Keratinocyte (primary cell): ENCODE measurements at regions not wholly inside any gene's neighbourhood (a gene's known extent, or its start where the extent isn't known, plus 50 kb on each side); places are given as distances from the start of the nearest gene placed in this dataset.

Experiments used
- DNase-seq: peaks from one replicate; pipeline ENCODE4 v3.0.0-alpha.2; 2011; ENCODE audit warnings: low read depth, missing footprints, low spot score
- FAIRE-seq: peaks from 2 replicates; lab custom pipeline; 2011; peaks lifted over from hg19 to GRCh38; lab: Jason Lieb, UNC
- H2AFZ ChIP-seq: 2 replicates; pipeline ENCODE4 v1.6.0; 2012; ENCODE audit warnings: low read length, control low read depth, inconsistent platforms; ENCODE audit not compliant: control insufficient read depth
- H3K27ac ChIP-seq: 2 replicates; pipeline ENCODE4 v1.5.1; 2011; ENCODE audit warnings: low read length; ENCODE audit not compliant: control insufficient read depth, insufficient read depth
- H3K27me3 ChIP-seq: 3 replicates; pipeline ENCODE4 v1.6.0; 2011; ENCODE audit warnings: low read length; ENCODE audit not compliant: control insufficient read depth, insufficient read depth; ENCODE audit errors: extremely low read depth
- H3K36me3 ChIP-seq, 2 experiments: 2 replicates in 1 of 2; 3 replicates in 1 of 2; pipeline ENCODE4 v1.5.1; 2011; ENCODE audit warnings: low read length in 2 of 2, mild to moderate bottlenecking in 1 of 2; ENCODE audit not compliant: control insufficient read depth in 2 of 2, insufficient read depth in 2 of 2; ENCODE audit errors: extremely low read depth in 1 of 2
- H3K4me1 ChIP-seq: 3 replicates; pipeline ENCODE4 v1.5.1; 2011; ENCODE audit warnings: low read length; ENCODE audit not compliant: control insufficient read depth, insufficient read depth; ENCODE audit errors: extremely low read depth
- H3K4me2 ChIP-seq: 3 replicates; pipeline ENCODE4 v1.6.0; 2011; ENCODE audit warnings: low read depth, low read length; ENCODE audit not compliant: control insufficient read depth, insufficient read depth; ENCODE audit errors: extremely low read depth
- H3K4me3 ChIP-seq, 3 experiments: fragments of 200-600 bp in 1 of 3; sonication (generic) in 1 of 3; 2 replicates in 2 of 3; 3 replicates in 1 of 3; pipeline ENCODE4 v1.5.1; 2011 to 2016; ENCODE audit warnings: low read length in 3 of 3, mild to moderate bottlenecking in 3 of 3, control low read depth in 2 of 3, inconsistent platforms in 1 of 3, low read depth in 1 of 3, mixed read lengths in 1 of 3, mixed run types in 1 of 3, moderate library complexity in 1 of 3; ENCODE audit not compliant: control insufficient read depth in 2 of 3, insufficient read depth in 2 of 3; ENCODE audit errors: extremely low read depth in 1 of 3
- H3K79me2 ChIP-seq: 2 replicates; pipeline ENCODE4 v1.6.0; 2012; ENCODE audit warnings: low read length; ENCODE audit not compliant: control insufficient read depth, insufficient read depth
- H3K9ac ChIP-seq: 3 replicates; pipeline ENCODE4 v1.6.0; 2011; ENCODE audit warnings: low read length; ENCODE audit not compliant: control insufficient read depth, insufficient read depth; ENCODE audit errors: extremely low read depth
- H3K9me1 ChIP-seq: 3 replicates; pipeline ENCODE4 v1.6.0; 2011; ENCODE audit warnings: low read length; ENCODE audit not compliant: control insufficient read depth, insufficient read depth; ENCODE audit errors: extremely low read depth
- H3K9me3 ChIP-seq: 2 replicates; pipeline ENCODE4 v1.5.1; 2012; ENCODE audit warnings: low read depth, low read length; ENCODE audit not compliant: control insufficient read depth
- H4K20me1 ChIP-seq: 3 replicates; pipeline ENCODE4 v1.6.0; 2011; ENCODE audit warnings: low read length; ENCODE audit not compliant: control insufficient read depth, insufficient read depth; ENCODE audit errors: extremely low read depth
- CTCF ChIP-seq, 3 experiments: IDR thresholded peaks in 1 of 3; conservative IDR thresholded peaks in 1 of 3; optimal IDR thresholded peaks in 1 of 3; 2 replicates in 2 of 3; 3 replicates in 1 of 3; pipeline versions ENCODE3 to v1.5.1; 2011; ENCODE audit warnings: low read length in 3 of 3, mild to moderate bottlenecking in 3 of 3, moderate library complexity in 2 of 3, control low read depth in 1 of 3, inconsistent platforms in 1 of 3; ENCODE audit not compliant: insufficient read depth in 2 of 3; ENCODE audit errors: extremely low read depth in 1 of 3
- EZH2 ChIP-seq: IDR thresholded peaks from one replicate; pipeline ENCODE4 v1.6.1; 2012; ENCODE audit warnings: inconsistent platforms, mild to moderate bottlenecking, low read length, moderate library complexity
- dilution Hi-C: fragments of 300-500 bp; cut with MboI; formaldehyde crosslinking; loops from one replicate; pipeline ENCODE4 v1.7.0; 2020; ENCODE audit warnings: low sequenced_read_pairs; ENCODE audit not compliant: extremely low pct_ligation_motif_present

- Histone ChIP-seq H3K4me1 (no peaks in the 10 kb centered on the region), H3K79me2 (no peaks in the 10 kb centered on the region), H3K36me3 (no peaks in the 10 kb centered on the region), H3K4me2 (no peak overlapping the region), H3K27ac (no peak overlapping the region), H3K9me3 (no peaks in the 10 kb centered on the region), H3K27me3 (no peaks in the 10 kb centered on the region), H3K9me1 (no peaks in the 10 kb centered on the region), H3K4me3 (no peak overlapping the region), H2AFZ (no peak overlapping the region), H4K20me1 (no peaks in the 10 kb centered on the region), H3K9ac (no peak overlapping the region)
- dilution Hi-C loops = no loop called here
- no peak for TF ChIP-seq EZH2
- TF ChIP-seq CTCF (optimal IDR thresholded peaks at IDR 0.05 in 1 of 3, IDR thresholded peaks at IDR 0.05 in 1 of 3, conservative IDR thresholded peaks at IDR 0.05 in 1 of 3; ENCODE audit: extremely low read depth in 1 of 3, insufficient read depth in 2 of 3, low read length in 3 of 3) = no peak
- no peak for FAIRE-seq
- no peak for DNase-seq
These were observed 318.8 kb downstream of the SMAD2 start for GRCh38 chr18:47611649-47612048.

GRCh38 chr18:47606526-47606925 is 323.9 kb downstream of the SMAD2 start:
- DNase-seq = no peak
- dilution Hi-C loops = no loop called here
- no peak for FAIRE-seq
- Histone ChIP-seq H2AFZ (no peak overlapping the region), H3K4me2 (no peak overlapping the region), H3K9me1 (no peaks in the 10 kb centered on the region), H3K9me3 (no peaks in the 10 kb centered on the region), H3K27me3 (no peaks in the 10 kb centered on the region), H3K9ac (no peak overlapping the region), H3K79me2 (no peaks in the 10 kb centered on the region), H3K4me1 (no peaks in the 10 kb centered on the region), H3K4me3 (no peak overlapping the region), H3K27ac (no peak overlapping the region), H4K20me1 (no peaks in the 10 kb centered on the region), H3K36me3 (no peaks in the 10 kb centered on the region)
- TF ChIP-seq CTCF (optimal IDR thresholded peaks at IDR 0.05 in 1 of 3, IDR thresholded peaks at IDR 0.05 in 1 of 3, conservative IDR thresholded peaks at IDR 0.05 in 1 of 3; ENCODE audit: extremely low read depth in 1 of 3, insufficient read depth in 2 of 3, low read length in 3 of 3) = no peak
- no peak for TF ChIP-seq EZH2
